Left lung (tissue), 4 donors: ENCODE measurements at regions not wholly inside any gene's neighbourhood (a gene's known extent, or its start where the extent isn't known, plus 50 kb on each side); places are given as distances from the start of the nearest gene placed in this dataset.
A peak's percentile ranks its signal among the peaks of the same experiment; 100 is the strongest.

Experiments
- ATAC-seq: fragments of 200-7000 bp; cut with Tn5 transposase; one replicate; pipeline ENCODE4 v1.9.1; 2020; ENCODE audit warnings: moderate library complexity
- DNase-seq, 4 donors: peaks; one replicate each; pipeline ENCODE4 v3.0.0-alpha.2; 2013 to 2020
- H3K27ac ChIP-seq, 2 donors: fragments of 200-600 bp; sonication (generic) in 1 of 2; one replicate each; pipeline versions ENCODE4 v1.5.0 to v1.8.0; 2020 to 2021
- H3K27me3 ChIP-seq, 2 donors: fragments of 200-600 bp; sonication (generic) in 1 of 2; one replicate each; pipeline versions ENCODE4 v1.5.0 to v1.8.0; 2020 to 2021
- H3K36me3 ChIP-seq, 2 donors: fragments of 200-600 bp; sonication (generic) in 1 of 2; one replicate each; pipeline versions ENCODE4 v1.5.0 to v1.8.0; 2020 to 2021
- H3K4me1 ChIP-seq, 2 donors: fragments of 200-600 bp; one replicate each; pipeline ENCODE4 v1.8.0; 2021
- H3K4me3 ChIP-seq, 2 donors: fragments of 200-600 bp; sonication (generic) in 1 of 2; one replicate each; pipeline versions ENCODE4 v1.5.0 to v1.8.0; 2020 to 2021; ENCODE audit warnings: mild to moderate bottlenecking in 1 of 2
- H3K9me3 ChIP-seq, 2 donors: fragments of 200-600 bp; sonication (generic) in 1 of 2; one replicate each; pipeline versions ENCODE4 v1.5.0 to v1.8.0; 2020 to 2021
- CTCF ChIP-seq, 2 donors: fragments of 200-600 bp; sonication (generic) in 1 of 2; IDR thresholded peaks; one replicate each; pipeline versions ENCODE4 v1.5.0 to v1.8.0; 2021; ENCODE audit warnings: antibody characterized with exemption in 2 of 2
- intact Hi-C, 2 donors: fragments of 100-400 bp; cut with DNase I; formaldehyde crosslinking; loops; one replicate each; pipeline versions ENCODE4 v1.11.2 to v1.14.2; 2022
- donor health status: DM: no; HTN: yes; CAD: no.
- donor health status: DM: no; HTN: no; CAD: no.

- intact Hi-C loops = no loop called here
- H3K27ac ChIP-seq = no peak overlapping the region
- no peak for TF ChIP-seq CTCF (IDR thresholded peaks at IDR 0.05)
- ATAC-seq (no peak), DNase-seq (peak in 1 of 4 donors; percentile 78)
- H3K36me3 ChIP-seq = no peaks in the 10 kb centered on the region
- no peak overlapping the region for H3K4me3 ChIP-seq
- H3K9me3 ChIP-seq = peaks cover 0 to 12% of the 10 kb centered on the region in 2 donors
- H3K27me3 ChIP-seq = no peaks in the 10 kb centered on the region
- peaks cover 0 to 42% of the 10 kb centered on the region in 2 donors for H3K4me1 ChIP-seq
These were observed 69.1 kb upstream of the GSE1 start for GRCh38 chr16:85544016-85544415.

- DNase-seq (no peak), ATAC-seq (no peak)
- no peak for TF ChIP-seq CTCF (IDR thresholded peaks at IDR 0.05)
- Histone ChIP-seq H3K9me3 (peaks cover 0 to 6% of the 10 kb centered on the region in 2 donors), H3K4me1 (peaks cover 0 to 42% of the 10 kb centered on the region in 2 donors), H3K27ac (no peak overlapping the region), H3K27me3 (no peaks in the 10 kb centered on the region), H3K4me3 (no peak overlapping the region), H3K36me3 (no peaks in the 10 kb centered on the region)
- intact Hi-C loops = no loop called here
These were observed 68.5 kb upstream of the GSE1 start for GRCh38 chr16:85544668-85545067.

- no peak for ATAC-seq
- intact Hi-C loops = no loop called here
These were observed 67.8 kb upstream of the GSE1 start for GRCh38 chr16:85545227-85545818.

GRCh38 chr16:85546585-85547447 is 66.3 kb upstream of the GSE1 start:
- Histone ChIP-seq H3K9me3 (no peaks in the 10 kb centered on the region), H3K36me3 (no peaks in the 10 kb centered on the region), H3K4me1 (peaks cover 0 to 37% of the 10 kb centered on the region in 2 donors), H3K4me3 (no peak overlapping the region), H3K27me3 (no peaks in the 10 kb centered on the region), H3K27ac (peak overlapping the region in 1 of 2 donors; percentile 11)
- intact Hi-C loops = no loop called here
- ATAC-seq (no peak), DNase-seq (peak in 1 of 4 donors; percentile 60)
- no peak for TF ChIP-seq CTCF (IDR thresholded peaks at IDR 0.05)

More at GRCh38 chr16:85545227-85545818, 67.8 kb upstream of the GSE1 start:
- no peak for DNase-seq
- Histone ChIP-seq H3K4me1 (peaks cover 0 to 42% of the 10 kb centered on the region in 2 donors), H3K9me3 (no peaks in the 10 kb centered on the region), H3K36me3 (no peaks in the 10 kb centered on the region), H3K4me3 (no peak overlapping the region), H3K27me3 (no peaks in the 10 kb centered on the region), H3K27ac (no peak overlapping the region)
- TF ChIP-seq CTCF (IDR thresholded peaks at IDR 0.05) = no peak

- no peaks in the 10 kb centered on the region for H3K27me3 ChIP-seq
- intact Hi-C loops = no loop called here
- no peaks in the 10 kb centered on the region for H3K36me3 ChIP-seq
- H3K9me3 ChIP-seq = no peaks in the 10 kb centered on the region
- no peak for ATAC-seq
- H3K4me1 ChIP-seq = peaks cover 0 to 29% of the 10 kb centered on the region in 2 donors
- no peak overlapping the region for H3K27ac ChIP-seq
- H3K4me3 ChIP-seq = no peak overlapping the region
- no peak for DNase-seq
- TF ChIP-seq CTCF (IDR thresholded peaks at IDR 0.05) = no peak
These were observed 64.7 kb upstream of the GSE1 start for GRCh38 chr16:85548375-85548774.
